B cell (primary cell): ENCODE measurements at regions not wholly inside any gene's neighbourhood (a gene's known extent, or its start where the extent isn't known, plus 50 kb on each side); places are given as distances from the start of the nearest gene placed in this dataset.

Experiments used
- ATAC-seq: fragments of 200-7000 bp; cut with Tn5 transposase; one replicate; pipeline ENCODE4 v1.10.0; 2021; ENCODE audit warnings: low read depth, mild to moderate bottlenecking, moderate number of reproducible peaks, moderate library complexity
- CTCF ChIA-PET: fragments of 350-600 bp; sonication (Branson Sonifier 250); formaldehyde crosslinking; loops from one replicate; lab custom pipeline; 2021; ENCODE audit warnings: antibody characterized with exemption, inconsistent platforms; lab: Charles Lee
- POLR2A ChIA-PET: fragments of 350-600 bp; sonication (Branson Sonifier 250); formaldehyde crosslinking; loops from one replicate; lab custom pipeline; 2021; ENCODE audit warnings: antibody characterized with exemption; lab: Charles Lee
- DNase-seq: peaks from one replicate; pipeline ENCODE4 v3.0.0; 2013
- H2AFZ ChIP-seq: 2 replicates; pipeline ENCODE4 v1.6.1; 2012; ENCODE audit warnings: mild to moderate bottlenecking, low read depth, low read length; ENCODE audit not compliant: insufficient read depth, poor library complexity, severe bottlenecking
- H3K27ac ChIP-seq, 2 donors: 1 replicate in 1 of 2; 2 replicates in 1 of 2; pipeline ENCODE4 v1.5.1; 2012 to 2013; ENCODE audit warnings: low read length in 2 of 2, mild to moderate bottlenecking in 2 of 2, moderate library complexity in 1 of 2
- H3K27me3 ChIP-seq, 4 experiments: fragments of 200-600 bp in 1 of 4; sonication (generic) in 1 of 4; replicated peaks in 1 of 4; 1 replicate in 2 of 4; 2 replicates in 2 of 4; pipeline versions ENCODE4 v1.6.1 to v1.7.0; 2013 to 2016; ENCODE audit warnings: low read length in 3 of 4, mild to moderate bottlenecking in 2 of 4, mixed read lengths in 1 of 4, moderate library complexity in 1 of 4; ENCODE audit not compliant: insufficient read depth in 4 of 4, control insufficient read depth in 3 of 4; ENCODE audit errors: control extremely low read depth in 1 of 4
- H3K36me3 ChIP-seq, 2 experiments: replicated peaks in 1 of 2; 1 replicate in 1 of 2; 2 replicates in 1 of 2; pipeline versions ENCODE4 v1.6.1 to v1.7.1; 2013; ENCODE audit warnings: low read length in 1 of 2; ENCODE audit not compliant: insufficient read depth in 2 of 2, control insufficient read depth in 1 of 2; ENCODE audit errors: control extremely low read depth in 1 of 2, extremely low read depth in 1 of 2
- H3K4me1 ChIP-seq, 2 donors: fragments of 200-600 bp in 1 of 2; sonication (generic) in 1 of 2; 1 replicate in 1 of 2; 2 replicates in 1 of 2; pipeline versions ENCODE4 v1.5.1 to v1.6.1; 2013 to 2017; ENCODE audit warnings: low read length in 2 of 2; ENCODE audit not compliant: control insufficient read depth in 2 of 2, insufficient read depth in 2 of 2
- H3K4me2 ChIP-seq: replicated peaks from 2 replicates; pipeline ENCODE3; 2012; ENCODE audit warnings: mild to moderate bottlenecking, low read depth, low read length; ENCODE audit not compliant: poor library complexity, severe bottlenecking
- H3K4me3 ChIP-seq, 5 experiments: fragments of 200-600 bp in 1 of 5; sonication (generic) in 1 of 5; 1 replicate in 3 of 5; 2 replicates in 2 of 5; pipeline versions ENCODE4 v1.5.1 to v1.7.0; 2011 to 2016; ENCODE audit warnings: low read length in 4 of 5, mild to moderate bottlenecking in 4 of 5, low read depth in 2 of 5, control low read depth in 1 of 5, moderate library complexity in 1 of 5; ENCODE audit not compliant: insufficient read depth in 1 of 5; ENCODE audit errors: control extremely low read depth in 1 of 5, extremely low read depth in 1 of 5
- H3K79me2 ChIP-seq: fragments of 200-600 bp; sonication (generic); one replicate; pipeline ENCODE4 v1.6.0; 2016; ENCODE audit warnings: low read length; ENCODE audit not compliant: control insufficient read depth, insufficient read depth
- H3K9ac ChIP-seq: fragments of 200-600 bp; sonication (generic); 2 replicates; pipeline ENCODE4 v1.6.1; 2017; ENCODE audit warnings: mild to moderate bottlenecking, low read length, moderate library complexity
- H3K9me3 ChIP-seq, 3 donors: one replicate each; pipeline versions ENCODE4 v1.6.1 to v1.7.1; 2013; ENCODE audit warnings: low read length in 2 of 3; ENCODE audit not compliant: control insufficient read depth in 2 of 3, insufficient read depth in 1 of 3; ENCODE audit errors: control extremely low read depth in 1 of 3
- H4K20me1 ChIP-seq: 2 replicates; pipeline ENCODE4 v1.6.0; 2012; ENCODE audit warnings: mild to moderate bottlenecking, low read length; ENCODE audit not compliant: insufficient read depth, control insufficient read depth, poor library complexity, severe bottlenecking
- H3K27ac Mint-ChIP-seq: one replicate; pipeline ENCODE4 v1.8.0; 2021; ENCODE audit warnings: mixed read lengths
- H3K27me3 Mint-ChIP-seq: one replicate; pipeline ENCODE4 v1.8.0; 2021; ENCODE audit warnings: mixed read lengths
- H3K4me1 Mint-ChIP-seq: one replicate; pipeline ENCODE4 v1.8.0; 2021; ENCODE audit warnings: mixed read lengths
- H3K4me3 Mint-ChIP-seq: one replicate; pipeline ENCODE4 v1.8.0; 2021; ENCODE audit warnings: mixed read lengths
- H3K9me3 Mint-ChIP-seq: one replicate; pipeline ENCODE4 v1.8.0; 2022; ENCODE audit warnings: mixed read lengths; ENCODE audit not compliant: insufficient read depth
- EZH2 ChIP-seq: IDR thresholded peaks from 2 replicates; pipeline ENCODE4 v1.6.1; 2012; ENCODE audit warnings: borderline replicate concordance, low read depth, mild to moderate bottlenecking, moderate library complexity, low read length; ENCODE audit not compliant: insufficient read depth, poor library complexity, severe bottlenecking
- WGBS: methylation state at CpG from one replicate; pipeline ENCODE4 v1.1.5; 2013; ENCODE audit warnings: missing lambda C conversion rate; ENCODE audit not compliant: insufficient coverage; 5-methylcytosine and 5-hydroxymethylcytosine counted together
- intact Hi-C: fragments of 100-400 bp; cut with micrococcal nuclease; formaldehyde crosslinking; loops from one replicate; pipeline ENCODE4 v1.10.0; 2022
- TF ChIP-seq, protein P1 (sequence below): fragments of 200-600 bp; IDR thresholded peaks from one replicate; pipeline ENCODE4 v1.8.0; 2022; ENCODE audit warnings: antibody characterized with exemption, mild to moderate bottlenecking

GRCh38 chr5:30042677-30043076 lies 1150.8 kb upstream of the CDH6 start:
- Histone ChIP-seq H3K79me2 (no peaks in the 10 kb centered on the region), H3K9me3 (peaks cover 0 to 13% (median 0%) of the 10 kb centered on the region in 3 donors), H3K27ac (no peak overlapping the region), H2AFZ (no peak overlapping the region), H3K4me2 (no peak overlapping the region), H3K36me3 (no peaks in the 10 kb centered on the region), H3K4me3 (no peak overlapping the region), H3K4me1 (no peaks in the 10 kb centered on the region), H3K27me3 (no peaks in the 10 kb centered on the region), H3K9ac (no peak overlapping the region), H4K20me1 (no peaks in the 10 kb centered on the region)
- H3K27me3 Mint-ChIP-seq, result no peaks in the 10 kb centered on the region
- no peak for DNase-seq
- CTCF ChIA-PET, result no interaction called here
- POLR2A ChIA-PET, result no interaction called here
- H3K4me3 Mint-ChIP-seq, result no peak overlapping the region
- no peak for ATAC-seq
- 88% methylated on average over 10 of the region's 10 CpGs for WGBS
- TF ChIP-seq EZH2, result no peak
- TF ChIP-seq, protein P1, sequence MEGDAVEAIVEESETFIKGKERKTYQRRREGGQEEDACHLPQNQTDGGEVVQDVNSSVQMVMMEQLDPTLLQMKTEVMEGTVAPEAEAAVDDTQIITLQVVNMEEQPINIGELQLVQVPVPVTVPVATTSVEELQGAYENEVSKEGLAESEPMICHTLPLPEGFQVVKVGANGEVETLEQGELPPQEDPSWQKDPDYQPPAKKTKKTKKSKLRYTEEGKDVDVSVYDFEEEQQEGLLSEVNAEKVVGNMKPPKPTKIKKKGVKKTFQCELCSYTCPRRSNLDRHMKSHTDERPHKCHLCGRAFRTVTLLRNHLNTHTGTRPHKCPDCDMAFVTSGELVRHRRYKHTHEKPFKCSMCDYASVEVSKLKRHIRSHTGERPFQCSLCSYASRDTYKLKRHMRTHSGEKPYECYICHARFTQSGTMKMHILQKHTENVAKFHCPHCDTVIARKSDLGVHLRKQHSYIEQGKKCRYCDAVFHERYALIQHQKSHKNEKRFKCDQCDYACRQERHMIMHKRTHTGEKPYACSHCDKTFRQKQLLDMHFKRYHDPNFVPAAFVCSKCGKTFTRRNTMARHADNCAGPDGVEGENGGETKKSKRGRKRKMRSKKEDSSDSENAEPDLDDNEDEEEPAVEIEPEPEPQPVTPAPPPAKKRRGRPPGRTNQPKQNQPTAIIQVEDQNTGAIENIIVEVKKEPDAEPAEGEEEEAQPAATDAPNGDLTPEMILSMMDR, result no peak
- intact Hi-C loops, result no loop called here
- no peak overlapping the region for H3K27ac Mint-ChIP-seq
- no peaks in the 10 kb centered on the region for H3K4me1 Mint-ChIP-seq
- H3K9me3 Mint-ChIP-seq, result peaks cover 4% of the 10 kb centered on the region

DNA sequence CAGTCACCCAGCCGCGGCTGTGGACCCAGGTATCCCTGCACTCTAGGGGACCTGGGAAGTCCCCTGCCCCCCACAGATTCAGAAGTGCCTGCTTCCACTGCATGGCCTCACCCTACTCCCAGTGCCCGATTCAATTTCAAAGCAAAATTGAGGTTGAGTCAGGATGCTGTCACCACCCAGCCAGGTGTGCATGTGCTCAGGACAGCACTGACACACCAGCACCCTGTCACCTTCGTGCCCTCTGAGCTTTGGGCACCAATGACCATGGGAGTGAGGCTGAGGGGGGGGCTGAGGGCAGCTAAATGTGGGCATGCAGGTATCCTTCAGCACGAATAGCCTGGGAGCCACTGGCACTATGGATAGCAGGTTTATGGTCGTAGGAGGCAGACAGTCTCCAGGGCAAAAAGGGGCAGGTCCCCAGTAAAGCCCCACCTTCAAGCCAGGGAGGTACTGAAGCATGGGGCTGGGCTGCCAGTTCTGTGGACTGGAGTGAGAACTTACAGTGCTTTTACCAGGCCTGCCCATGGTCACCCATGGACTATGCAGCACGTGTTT lies 1151.6 kb upstream of the CDH6 start:
- Histone ChIP-seq H4K20me1 (no peaks in the 10 kb centered on the region), H3K4me1 (no peaks in the 10 kb centered on the region), H3K9me3 (peaks cover 0 to 13% (median 0%) of the 10 kb centered on the region in 3 donors), H3K27ac (no peak overlapping the region), H3K36me3 (no peaks in the 10 kb centered on the region), H2AFZ (no peak overlapping the region), H3K4me3 (no peak overlapping the region), H3K4me2 (no peak overlapping the region), H3K9ac (no peak overlapping the region), H3K27me3 (no peaks in the 10 kb centered on the region), H3K79me2 (no peaks in the 10 kb centered on the region)
- CTCF ChIA-PET, result no interaction called here
- no peak for TF ChIP-seq EZH2
- TF ChIP-seq, protein P1, result no peak
- H3K9me3 Mint-ChIP-seq, result no peaks in the 10 kb centered on the region
- ATAC-seq, result no peak
- no peaks in the 10 kb centered on the region for H3K27me3 Mint-ChIP-seq
- 76% methylated on average over 7 of the region's 7 CpGs for WGBS
- H3K4me3 Mint-ChIP-seq, result no peak overlapping the region
- no peak overlapping the region for H3K27ac Mint-ChIP-seq
- intact Hi-C loops, result no loop called here
- POLR2A ChIA-PET, result no interaction called here
- H3K4me1 Mint-ChIP-seq, result no peaks in the 10 kb centered on the region
- no peak for DNase-seq
